Liver (tissue), 8 donors: ENCODE measurements at regions not wholly inside any gene's neighbourhood (a gene's known extent, or its start where the extent isn't known, plus 50 kb on each side); places are given as distances from the start of the nearest gene placed in this dataset.

Source experiments
- DNase-seq: peaks from one replicate; pipeline ENCODE4 v3.0.0-alpha.2; 2017; ENCODE audit warnings: low spot score
- H3K27ac ChIP-seq, 2 donors: one replicate each; pipeline ENCODE4 v1.7.0; 2013; ENCODE audit warnings: inconsistent platforms in 2 of 2, low read length in 2 of 2, control low read depth in 1 of 2, low read depth in 1 of 2, mild to moderate bottlenecking in 1 of 2
- H3K27me3 ChIP-seq, 4 donors: one replicate each; pipeline versions ENCODE4 v1.6.1 to v1.7.0; 2013; ENCODE audit warnings: low read length in 3 of 4, inconsistent platforms in 1 of 4, mild to moderate bottlenecking in 1 of 4, moderate library complexity in 1 of 4; ENCODE audit not compliant: control insufficient read depth in 4 of 4, insufficient read depth in 4 of 4
- H3K36me3 ChIP-seq, 4 donors: one replicate each; pipeline versions ENCODE4 v1.6.1 to v1.7.0; 2013; ENCODE audit warnings: low read length in 3 of 4, mild to moderate bottlenecking in 3 of 4, low read depth in 1 of 4, moderate library complexity in 1 of 4; ENCODE audit not compliant: control insufficient read depth in 4 of 4, insufficient read depth in 3 of 4
- H3K4me1 ChIP-seq, 4 donors: one replicate each; pipeline versions ENCODE4 v1.6.1 to v1.7.0; 2013; ENCODE audit warnings: low read length in 3 of 4, mild to moderate bottlenecking in 3 of 4, moderate library complexity in 1 of 4; ENCODE audit not compliant: control insufficient read depth in 4 of 4, insufficient read depth in 4 of 4
- H3K4me3 ChIP-seq, 3 donors: one replicate each; pipeline versions ENCODE4 v1.6.1 to v1.7.0; 2013; ENCODE audit warnings: low read length in 3 of 3, control low read depth in 1 of 3, low read depth in 1 of 3, mild to moderate bottlenecking in 1 of 3
- H3K9ac ChIP-seq, 2 donors: one replicate each; pipeline ENCODE4 v1.7.0; 2013; ENCODE audit warnings: low read length in 2 of 2, mild to moderate bottlenecking in 2 of 2, moderate library complexity in 2 of 2, control low read depth in 1 of 2, low read depth in 1 of 2
- H3K9me3 ChIP-seq, 4 donors: one replicate each; pipeline versions ENCODE4 v1.6.1 to v1.7.0; 2013; ENCODE audit warnings: low read length in 3 of 4; ENCODE audit not compliant: control insufficient read depth in 4 of 4
- EGR1 ChIP-seq, 2 donors: IDR thresholded peaks; 2 replicates each; pipeline ENCODE4 v1.6.1; 2016 to 2018; ENCODE audit warnings: antibody characterized with exemption in 2 of 2, low read depth in 2 of 2
- FOXA1 ChIP-seq: IDR thresholded peaks from 2 replicates; pipeline ENCODE4 v1.6.1; 2016; ENCODE audit warnings: antibody characterized with exemption
- FOXA2 ChIP-seq: IDR thresholded peaks from 2 replicates; pipeline ENCODE4 v1.6.1; 2016; ENCODE audit warnings: antibody characterized with exemption
- GABPA ChIP-seq, 2 donors: IDR thresholded peaks in 1 of 2; conservative IDR thresholded peaks in 1 of 2; 2 replicates each; pipeline ENCODE4 v1.6.1; 2016; ENCODE audit warnings: antibody characterized with exemption in 2 of 2, mild to moderate bottlenecking in 1 of 2, moderate library complexity in 1 of 2
- HNF4A ChIP-seq, 2 donors: conservative IDR thresholded peaks; 2 replicates each; pipeline ENCODE4 v1.6.1; 2016; ENCODE audit warnings: antibody characterized with exemption in 2 of 2, mild to moderate bottlenecking in 2 of 2
- HNF4G ChIP-seq: IDR thresholded peaks from 2 replicates; pipeline ENCODE4 v1.6.1; 2016; ENCODE audit warnings: antibody characterized with exemption
- JUND ChIP-seq, 2 donors: IDR thresholded peaks; 2 replicates each; pipeline ENCODE4 v1.6.1; 2016; ENCODE audit warnings: antibody characterized with exemption in 2 of 2
- NR2F2 ChIP-seq: IDR thresholded peaks from 2 replicates; pipeline ENCODE4 v1.6.1; 2016; ENCODE audit warnings: antibody characterized with exemption
- RAD21 ChIP-seq, 2 donors: IDR thresholded peaks; 2 replicates each; pipeline ENCODE4 v1.6.1; 2016; ENCODE audit warnings: antibody characterized with exemption in 2 of 2, mild to moderate bottlenecking in 2 of 2
- REST ChIP-seq: IDR thresholded peaks from 2 replicates; pipeline ENCODE4 v1.6.1; 2016; ENCODE audit warnings: antibody characterized with exemption, mild to moderate bottlenecking
- RXRA ChIP-seq, 2 donors: IDR thresholded peaks; 2 replicates each; pipeline ENCODE4 v1.6.1; 2017 to 2018; ENCODE audit warnings: antibody characterized with exemption in 2 of 2, mild to moderate bottlenecking in 1 of 2
- SP1 ChIP-seq: IDR thresholded peaks from 2 replicates; pipeline ENCODE4 v1.6.1; 2018; ENCODE audit warnings: antibody characterized with exemption, mild to moderate bottlenecking
- TAF1 ChIP-seq: conservative IDR thresholded peaks from 2 replicates; pipeline ENCODE4 v1.6.1; 2016; ENCODE audit warnings: antibody characterized with exemption, mild to moderate bottlenecking
- YY1 ChIP-seq: IDR thresholded peaks from 2 replicates; pipeline ENCODE4 v1.6.1; 2016; ENCODE audit warnings: antibody characterized with exemption, mild to moderate bottlenecking
- WGBS: extraction: QIAGEN DNeasy Blood & Tissue Kit; methylation state at CpG from one replicate; pipeline ENCODE4 v1.1.7; 2013; 5-methylcytosine and 5-hydroxymethylcytosine counted together
- TF ChIP-seq, protein P1 (sequence below): IDR thresholded peaks from 2 replicates; pipeline ENCODE4 v1.6.1; 2016; ENCODE audit warnings: antibody characterized with exemption
- TF ChIP-seq, protein P2 (sequence below): fragments of 150-350 bp; IDR thresholded peaks from 2 replicates; pipeline ENCODE4 v1.5.1; 2017; ENCODE audit warnings: improper control_type of control experiment, low read depth, low read length; ENCODE audit not compliant: missing input control
- TF ChIP-seq, protein P3 (sequence below): IDR thresholded peaks from 2 replicates; pipeline ENCODE4 v1.6.1; 2016; ENCODE audit warnings: antibody characterized with exemption
- TF ChIP-seq, protein P4 (sequence below): IDR thresholded peaks from 2 replicates; pipeline ENCODE4 v1.6.1; 2016; ENCODE audit warnings: antibody characterized with exemption
- donor health status: healthy.
- donor health status: healthy.
- donor health status: healthy.
- donor health status: healthy.
- donor health status: healthy.

- Histone ChIP-seq H3K27ac (no peak overlapping the region), H3K36me3 (no peaks in the 10 kb centered on the region), H3K9ac (no peak overlapping the region), H3K4me3 (no peak overlapping the region), H3K27me3 (no peaks in the 10 kb centered on the region), H3K4me1 (no peaks in the 10 kb centered on the region), H3K9me3 (no peaks in the 10 kb centered on the region)
- DNase-seq = no peak
- TF ChIP-seq, protein P1, sequence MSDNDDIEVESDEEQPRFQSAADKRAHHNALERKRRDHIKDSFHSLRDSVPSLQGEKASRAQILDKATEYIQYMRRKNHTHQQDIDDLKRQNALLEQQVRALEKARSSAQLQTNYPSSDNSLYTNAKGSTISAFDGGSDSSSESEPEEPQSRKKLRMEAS = no peak
- TF ChIP-seq NR2F2 (no peak), FOXA2 (no peak), HNF4A (conservative IDR thresholded peaks at IDR 0.05) (no peak), TAF1 (no peak), SP1 (no peak), HNF4G (no peak), EGR1 (IDR thresholded peaks at IDR 0.05; ENCODE audit: low read depth in 2 of 2) (no peak), GABPA (IDR thresholded peaks at IDR 0.05 in 1 of 2, conservative IDR thresholded peaks at IDR 0.05 in 1 of 2) (no peak), RXRA (IDR thresholded peaks at IDR 0.05) (no peak), FOXA1 (no peak), RAD21 (IDR thresholded peaks at IDR 0.05) (no peak), YY1 (no peak)
- TF ChIP-seq, protein P2, sequence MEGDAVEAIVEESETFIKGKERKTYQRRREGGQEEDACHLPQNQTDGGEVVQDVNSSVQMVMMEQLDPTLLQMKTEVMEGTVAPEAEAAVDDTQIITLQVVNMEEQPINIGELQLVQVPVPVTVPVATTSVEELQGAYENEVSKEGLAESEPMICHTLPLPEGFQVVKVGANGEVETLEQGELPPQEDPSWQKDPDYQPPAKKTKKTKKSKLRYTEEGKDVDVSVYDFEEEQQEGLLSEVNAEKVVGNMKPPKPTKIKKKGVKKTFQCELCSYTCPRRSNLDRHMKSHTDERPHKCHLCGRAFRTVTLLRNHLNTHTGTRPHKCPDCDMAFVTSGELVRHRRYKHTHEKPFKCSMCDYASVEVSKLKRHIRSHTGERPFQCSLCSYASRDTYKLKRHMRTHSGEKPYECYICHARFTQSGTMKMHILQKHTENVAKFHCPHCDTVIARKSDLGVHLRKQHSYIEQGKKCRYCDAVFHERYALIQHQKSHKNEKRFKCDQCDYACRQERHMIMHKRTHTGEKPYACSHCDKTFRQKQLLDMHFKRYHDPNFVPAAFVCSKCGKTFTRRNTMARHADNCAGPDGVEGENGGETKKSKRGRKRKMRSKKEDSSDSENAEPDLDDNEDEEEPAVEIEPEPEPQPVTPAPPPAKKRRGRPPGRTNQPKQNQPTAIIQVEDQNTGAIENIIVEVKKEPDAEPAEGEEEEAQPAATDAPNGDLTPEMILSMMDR = no peak
- TF ChIP-seq, protein P3, sequence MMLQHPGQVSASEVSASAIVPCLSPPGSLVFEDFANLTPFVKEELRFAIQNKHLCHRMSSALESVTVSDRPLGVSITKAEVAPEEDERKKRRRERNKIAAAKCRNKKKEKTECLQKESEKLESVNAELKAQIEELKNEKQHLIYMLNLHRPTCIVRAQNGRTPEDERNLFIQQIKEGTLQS = no peak
- TF ChIP-seq, protein P4, sequence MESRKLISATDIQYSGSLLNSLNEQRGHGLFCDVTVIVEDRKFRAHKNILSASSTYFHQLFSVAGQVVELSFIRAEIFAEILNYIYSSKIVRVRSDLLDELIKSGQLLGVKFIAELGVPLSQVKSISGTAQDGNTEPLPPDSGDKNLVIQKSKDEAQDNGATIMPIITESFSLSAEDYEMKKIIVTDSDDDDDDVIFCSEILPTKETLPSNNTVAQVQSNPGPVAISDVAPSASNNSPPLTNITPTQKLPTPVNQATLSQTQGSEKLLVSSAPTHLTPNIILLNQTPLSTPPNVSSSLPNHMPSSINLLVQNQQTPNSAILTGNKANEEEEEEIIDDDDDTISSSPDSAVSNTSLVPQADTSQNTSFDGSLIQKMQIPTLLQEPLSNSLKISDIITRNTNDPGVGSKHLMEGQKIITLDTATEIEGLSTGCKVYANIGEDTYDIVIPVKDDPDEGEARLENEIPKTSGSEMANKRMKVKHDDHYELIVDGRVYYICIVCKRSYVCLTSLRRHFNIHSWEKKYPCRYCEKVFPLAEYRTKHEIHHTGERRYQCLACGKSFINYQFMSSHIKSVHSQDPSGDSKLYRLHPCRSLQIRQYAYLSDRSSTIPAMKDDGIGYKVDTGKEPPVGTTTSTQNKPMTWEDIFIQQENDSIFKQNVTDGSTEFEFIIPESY = no peak
- 72% methylated on average over 3 of the region's 3 CpGs for WGBS
Observed at GRCh38 chrY:8333328-8333727, 1003.9 kb upstream of the TSPY4 start.

DNA sequence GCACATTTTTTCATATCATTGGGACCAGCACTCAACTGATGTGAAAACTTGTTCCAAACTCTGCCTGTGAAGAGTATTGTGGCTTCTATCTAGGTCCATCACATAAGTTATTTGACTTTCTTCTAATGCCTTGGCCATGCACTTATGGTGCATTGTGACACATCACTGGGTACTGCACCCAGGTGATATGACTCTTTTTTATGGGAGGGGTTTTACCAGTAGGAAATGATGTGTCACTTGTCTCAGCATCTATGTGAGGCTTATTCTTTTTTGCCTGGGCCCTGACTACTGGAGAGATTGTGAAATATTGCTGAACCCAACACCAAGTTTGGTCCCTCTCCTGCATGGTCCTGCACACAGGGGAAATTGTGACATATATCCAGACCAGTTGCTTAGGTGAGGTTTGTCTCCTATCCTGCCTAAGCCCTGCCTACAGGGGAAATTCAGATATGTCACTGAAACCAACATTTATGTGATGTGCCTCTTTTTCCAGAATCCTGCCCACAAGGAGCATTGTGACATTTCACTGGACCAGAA lies 1001.9 kb upstream of the TSPY4 start:
- TF ChIP-seq, protein P2 = no peak
- TF ChIP-seq REST (no peak), JUND (IDR thresholded peaks at IDR 0.05) (no peak), TAF1 (no peak)
- H3K36me3 ChIP-seq = no peaks in the 10 kb centered on the region
- DNase-seq = no peak
- no peak overlapping the region for H3K4me3 ChIP-seq
- H3K27ac ChIP-seq = no peak overlapping the region
- no peaks in the 10 kb centered on the region for H3K27me3 ChIP-seq
- no peaks in the 10 kb centered on the region for H3K4me1 ChIP-seq
- H3K9ac ChIP-seq = no peak overlapping the region
- no peaks in the 10 kb centered on the region for H3K9me3 ChIP-seq
